ENCODE measurements at regions not wholly inside any gene's neighbourhood (a gene's known extent, or its start where the extent isn't known, plus 50 kb on each side); places are given as distances from the start of the nearest gene placed in this dataset.

GRCh38 chr13:42398533-42398932, 126.6 kb downstream of the AKAP11 start:
- TF ChIP-seq, protein P1, sequence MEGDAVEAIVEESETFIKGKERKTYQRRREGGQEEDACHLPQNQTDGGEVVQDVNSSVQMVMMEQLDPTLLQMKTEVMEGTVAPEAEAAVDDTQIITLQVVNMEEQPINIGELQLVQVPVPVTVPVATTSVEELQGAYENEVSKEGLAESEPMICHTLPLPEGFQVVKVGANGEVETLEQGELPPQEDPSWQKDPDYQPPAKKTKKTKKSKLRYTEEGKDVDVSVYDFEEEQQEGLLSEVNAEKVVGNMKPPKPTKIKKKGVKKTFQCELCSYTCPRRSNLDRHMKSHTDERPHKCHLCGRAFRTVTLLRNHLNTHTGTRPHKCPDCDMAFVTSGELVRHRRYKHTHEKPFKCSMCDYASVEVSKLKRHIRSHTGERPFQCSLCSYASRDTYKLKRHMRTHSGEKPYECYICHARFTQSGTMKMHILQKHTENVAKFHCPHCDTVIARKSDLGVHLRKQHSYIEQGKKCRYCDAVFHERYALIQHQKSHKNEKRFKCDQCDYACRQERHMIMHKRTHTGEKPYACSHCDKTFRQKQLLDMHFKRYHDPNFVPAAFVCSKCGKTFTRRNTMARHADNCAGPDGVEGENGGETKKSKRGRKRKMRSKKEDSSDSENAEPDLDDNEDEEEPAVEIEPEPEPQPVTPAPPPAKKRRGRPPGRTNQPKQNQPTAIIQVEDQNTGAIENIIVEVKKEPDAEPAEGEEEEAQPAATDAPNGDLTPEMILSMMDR (IDR thresholded peaks at IDR 0.05; ENCODE audit: unreplicated experiment) = no peak
- Mint-ChIP-seq H3K27ac (no peak overlapping the region), H3K4me3 (ENCODE audit: low read depth) (no peak overlapping the region), H3K27me3 (peaks cover 9% of the 10 kb centered on the region), H3K4me1 (ENCODE audit: low read depth) (no peaks in the 10 kb centered on the region), H3K36me3 (ENCODE audit: insufficient read depth) (no peaks in the 10 kb centered on the region), H3K9me3 (ENCODE audit: low read depth) (no peaks in the 10 kb centered on the region)
- no peak for DNase-seq (ENCODE audit: low spot score, unreplicated experiment)

DNA sequence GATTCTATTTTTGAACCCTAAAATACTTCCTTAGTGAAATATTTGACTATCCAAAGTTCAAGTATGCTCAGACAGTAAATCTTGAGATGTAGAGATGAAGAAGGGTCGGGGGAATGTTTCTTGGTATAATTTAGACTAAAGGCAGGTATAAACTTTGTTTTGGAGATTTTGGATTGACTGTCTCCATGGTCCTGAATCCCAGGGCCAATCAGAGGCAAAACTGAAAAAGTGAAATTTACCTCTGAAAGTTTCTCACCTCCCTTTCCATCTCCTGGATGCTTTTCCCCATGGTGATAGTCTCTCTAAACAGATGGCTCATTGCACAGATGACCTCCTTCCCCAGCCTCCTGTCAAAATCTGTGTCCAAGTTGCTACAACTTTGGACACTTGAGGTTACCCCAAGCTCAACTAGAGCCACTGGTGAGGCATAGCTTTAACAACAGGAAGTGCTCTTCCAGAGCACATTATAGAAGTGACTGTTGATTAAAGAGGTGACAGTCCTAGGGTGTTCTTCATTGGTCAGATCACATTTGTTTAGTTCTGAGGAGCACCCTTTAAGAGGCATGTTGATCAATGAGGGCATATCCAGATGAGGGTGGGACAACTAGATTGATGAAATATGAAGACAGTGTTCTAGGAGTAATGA, 128.4 kb downstream of the AKAP11 start:
- H3K4me1 Mint-ChIP-seq (ENCODE audit: low read depth) = no peaks in the 10 kb centered on the region
- no peak overlapping the region for H3K27ac Mint-ChIP-seq
- H3K36me3 Mint-ChIP-seq (ENCODE audit: insufficient read depth) = no peaks in the 10 kb centered on the region
- TF ChIP-seq, protein P1 (IDR thresholded peaks at IDR 0.05; ENCODE audit: unreplicated experiment) = no peak
- no peak overlapping the region for H3K4me3 Mint-ChIP-seq (ENCODE audit: low read depth)
- no peaks in the 10 kb centered on the region for H3K9me3 Mint-ChIP-seq (ENCODE audit: low read depth)
- H3K27me3 Mint-ChIP-seq = peaks cover 3% of the 10 kb centered on the region
- no peak for DNase-seq (ENCODE audit: low spot score, unreplicated experiment)

GRCh38 chr13:42401376-42401775, 129.4 kb downstream of the AKAP11 start:
- H3K4me1 Mint-ChIP-seq (ENCODE audit: low read depth) = no peaks in the 10 kb centered on the region
- peaks cover 3% of the 10 kb centered on the region for H3K27me3 Mint-ChIP-seq
- H3K9me3 Mint-ChIP-seq (ENCODE audit: low read depth) = no peaks in the 10 kb centered on the region
- DNase-seq (ENCODE audit: low spot score, unreplicated experiment) = no peak
- no peak overlapping the region for H3K4me3 Mint-ChIP-seq (ENCODE audit: low read depth)
- no peaks in the 10 kb centered on the region for H3K36me3 Mint-ChIP-seq (ENCODE audit: insufficient read depth)
- no peak overlapping the region for H3K27ac Mint-ChIP-seq
- TF ChIP-seq, protein P1 (IDR thresholded peaks at IDR 0.05; ENCODE audit: unreplicated experiment) = no peak

- H3K4me3 Mint-ChIP-seq (ENCODE audit: low read depth) = no peak overlapping the region
- no peaks in the 10 kb centered on the region for H3K36me3 Mint-ChIP-seq (ENCODE audit: insufficient read depth)
- TF ChIP-seq, protein P1 (IDR thresholded peaks at IDR 0.05; ENCODE audit: unreplicated experiment) = no peak
- peaks cover 3% of the 10 kb centered on the region for H3K27me3 Mint-ChIP-seq
- no peak overlapping the region for H3K27ac Mint-ChIP-seq
- no peak for DNase-seq (ENCODE audit: low spot score, unreplicated experiment)
- no peaks in the 10 kb centered on the region for H3K9me3 Mint-ChIP-seq (ENCODE audit: low read depth)
- no peaks in the 10 kb centered on the region for H3K4me1 Mint-ChIP-seq (ENCODE audit: low read depth)
Observed at GRCh38 chr13:42405665-42406390, 133.9 kb downstream of the AKAP11 start.

DNA sequence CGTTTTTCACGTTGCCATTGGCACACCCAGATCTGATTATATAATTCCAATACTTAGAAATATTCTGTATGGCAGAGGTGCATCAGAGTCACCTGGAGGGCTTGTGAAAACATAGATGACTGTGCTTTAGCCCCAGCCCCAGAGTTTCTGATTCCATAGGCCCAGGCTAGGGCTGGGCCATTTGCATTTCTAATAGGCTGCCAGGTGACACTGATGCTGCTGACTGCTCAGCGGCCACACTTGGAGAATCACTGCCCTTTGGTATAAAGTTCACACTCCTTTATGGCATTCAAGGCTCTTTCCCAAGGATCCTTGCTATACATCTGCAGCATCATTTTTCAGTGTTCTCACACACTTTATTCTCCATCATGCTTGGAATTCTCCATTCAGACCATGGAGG, 137.1 kb downstream of the AKAP11 start:
- TF ChIP-seq, protein P1 (IDR thresholded peaks at IDR 0.05; ENCODE audit: unreplicated experiment) = no peak
- H3K4me1 Mint-ChIP-seq (ENCODE audit: low read depth) = no peaks in the 10 kb centered on the region
- no peaks in the 10 kb centered on the region for H3K36me3 Mint-ChIP-seq (ENCODE audit: insufficient read depth)
- DNase-seq (ENCODE audit: low spot score, unreplicated experiment) = no peak
- peaks cover 3% of the 10 kb centered on the region for H3K27me3 Mint-ChIP-seq
- H3K9me3 Mint-ChIP-seq (ENCODE audit: low read depth) = no peaks in the 10 kb centered on the region
- H3K4me3 Mint-ChIP-seq (ENCODE audit: low read depth) = no peak overlapping the region
- no peak overlapping the region for H3K27ac Mint-ChIP-seq
